SK-N-SH (cell line): ENCODE measurements at regions not wholly inside any gene's neighbourhood (a gene's known extent, or its start where the extent isn't known, plus 50 kb on each side); places are given as distances from the start of the nearest gene placed in this dataset.

Experiments used
- CTCF ChIA-PET: fragments of 300-600, 350-600 bp; formaldehyde crosslinking; extraction: SDS; loops from one replicate; lab custom pipeline; 2021; lab: Yijun Ruan, JAX
- POLR2A ChIA-PET: fragments of 350-600 bp; sonication (Branson Sonifier 250); formaldehyde crosslinking; extraction: SDS; loops from one replicate; lab custom pipeline; 2020; ENCODE audit warnings: antibody characterized with exemption, inconsistent platforms; lab: Yijun Ruan, JAX
- DNase-seq: peaks from one replicate; pipeline ENCODE4 v3.0.0; 2012
- H2AFZ ChIP-seq: fragments of 200-600 bp; sonication (generic); 2 replicates; pipeline ENCODE4 v1.8.1; 2016; ENCODE audit warnings: antibody characterized with exemption, mild to moderate bottlenecking, low read depth
- H3F3A ChIP-seq: fragments of 200-600 bp; sonication (generic); replicated peaks from 2 replicates; pipeline ENCODE3; 2016; ENCODE audit warnings: antibody characterized with exemption, mild to moderate bottlenecking; ENCODE audit not compliant: insufficient read depth
- H3K27ac ChIP-seq, 2 experiments: fragments of 200-500 bp in 1 of 2; fragments of 200-600 bp in 1 of 2; sonication (Bioruptor generic) in 1 of 2; sonication (generic), shearing (Covaris generic) in 1 of 2; 2 replicates each; pipeline versions ENCODE4 v1.5.1 to v1.6.1; 2014 to 2016; ENCODE audit warnings: low read depth in 2 of 2, inconsistent platforms in 1 of 2, low read length in 1 of 2, mild to moderate bottlenecking in 1 of 2, mixed read lengths in 1 of 2
- H3K27me3 ChIP-seq: fragments of 200-600 bp; sonication (generic), shearing (Covaris generic); 2 replicates; pipeline ENCODE4 v1.6.1; 2016; ENCODE audit warnings: mixed run types; ENCODE audit not compliant: insufficient read depth
- H3K36me3 ChIP-seq, 2 experiments: fragments of 200-500 bp in 1 of 2; fragments of 200-600 bp in 1 of 2; sonication (Bioruptor generic) in 1 of 2; sonication (generic) in 1 of 2; replicated peaks in 1 of 2; 2 replicates each; pipeline versions ENCODE3 to v1.5.1; 2014 to 2016; ENCODE audit warnings: low read length in 1 of 2, mild to moderate bottlenecking in 1 of 2; ENCODE audit not compliant: insufficient read depth in 2 of 2, control insufficient read depth in 1 of 2
- H3K4me1 ChIP-seq, 2 experiments: fragments of 200-500 bp in 1 of 2; fragments of 200-600 bp in 1 of 2; sonication (Bioruptor generic) in 1 of 2; sonication (generic), shearing (Covaris generic) in 1 of 2; 2 replicates each; pipeline versions ENCODE4 v1.5.1 to v1.6.1; 2014 to 2016; ENCODE audit warnings: low read depth in 1 of 2, low read length in 1 of 2, mixed run types in 1 of 2; ENCODE audit not compliant: insufficient read depth in 2 of 2, control insufficient read depth in 1 of 2
- H3K4me2 ChIP-seq: fragments of 200-600 bp; sonication (generic), shearing (Covaris generic); 2 replicates; pipeline ENCODE4 v1.6.1; 2017; ENCODE audit warnings: mixed run types
- H3K4me3 ChIP-seq, 2 experiments: fragments of 200-500 bp in 1 of 2; fragments of 200-600 bp in 1 of 2; sonication (Bioruptor generic) in 1 of 2; sonication (generic), shearing (Covaris generic) in 1 of 2; 2 replicates each; pipeline versions ENCODE4 v1.5.1 to v1.8.1; 2014 to 2016; ENCODE audit warnings: low read depth in 2 of 2, inconsistent platforms in 1 of 2, low read length in 1 of 2, mild to moderate bottlenecking in 1 of 2, mixed read lengths in 1 of 2, moderate library complexity in 1 of 2
- H3K79me2 ChIP-seq: fragments of 200-600 bp; sonication (generic); 2 replicates; pipeline ENCODE4 v1.8.1; 2017; ENCODE audit warnings: mild to moderate bottlenecking; ENCODE audit not compliant: insufficient read depth
- H3K9ac ChIP-seq: fragments of 200-600 bp; sonication (generic); 2 replicates; pipeline ENCODE4 v1.6.1; 2017; ENCODE audit warnings: mixed run types
- H3K9me2 ChIP-seq: fragments of 200-600 bp; sonication (generic); 2 replicates; pipeline ENCODE4 v1.6.1; 2017; ENCODE audit warnings: mixed run types
- H3K9me3 ChIP-seq: fragments of 200-600 bp; sonication (generic); 2 replicates; pipeline ENCODE4 v1.6.1; 2017; ENCODE audit warnings: mixed run types, mild to moderate bottlenecking, moderate library complexity
- H4K20me1 ChIP-seq: fragments of 200-600 bp; sonication (generic); 2 replicates; pipeline ENCODE4 v1.6.1; 2017; ENCODE audit warnings: mild to moderate bottlenecking, mixed run types; ENCODE audit not compliant: insufficient read depth
- FOXM1 ChIP-seq: IDR thresholded peaks from 2 replicates; pipeline ENCODE4 v1.4.0; 2012; ENCODE audit warnings: low read depth, mild to moderate bottlenecking
- GATA2 ChIP-seq: sonication (generic); formaldehyde crosslinking; IDR thresholded peaks from 2 replicates; pipeline ENCODE4 v1.5.0; 2020; ENCODE audit warnings: mild to moderate bottlenecking, missing genetic modification reagents
- NFIC ChIP-seq: IDR thresholded peaks from 2 replicates; pipeline ENCODE4 v1.4.0; 2012; ENCODE audit warnings: borderline replicate concordance
- POLR2AphosphoS5 ChIP-seq: IDR thresholded peaks from 2 replicates; pipeline ENCODE4 v1.6.1; 2012; ENCODE audit warnings: low read depth, low read length
- RAD21 ChIP-seq: IDR thresholded peaks from 2 replicates; pipeline ENCODE4 v1.6.1; 2012; ENCODE audit warnings: mild to moderate bottlenecking, low read length
- RCOR1 ChIP-seq: fragments of 150-350 bp; IDR thresholded peaks from 2 replicates; pipeline ENCODE4 v1.6.1; 2017; ENCODE audit warnings: antibody characterized with exemption, low read length
- REST ChIP-seq: IDR thresholded peaks from 2 replicates; pipeline ENCODE4 v1.6.1; 2012; ENCODE audit warnings: mild to moderate bottlenecking, low read depth, low read length, moderate library complexity
- SIN3A ChIP-seq: IDR thresholded peaks from 2 replicates; pipeline ENCODE4 v1.6.1; 2012; ENCODE audit warnings: low read depth, mild to moderate bottlenecking, low read length, moderate library complexity, borderline replicate concordance
- SMC3 ChIP-seq: IDR thresholded peaks from 2 replicates; pipeline ENCODE4 v1.6.1; 2012; ENCODE audit warnings: low read depth, low read length, improper control_type of control experiment
- TAF1 ChIP-seq: IDR thresholded peaks from 2 replicates; pipeline ENCODE4 v1.6.1; 2012; ENCODE audit warnings: low read depth, mild to moderate bottlenecking, low read length, moderate library complexity, borderline replicate concordance
- USF2 ChIP-seq: fragments of 150-350 bp; IDR thresholded peaks from 2 replicates; pipeline ENCODE4 v1.6.1; 2017; ENCODE audit warnings: antibody characterized with exemption, low read length, low read depth, borderline replicate concordance
- YY1 ChIP-seq: IDR thresholded peaks from 2 replicates; pipeline ENCODE4 v1.4.0; 2012; ENCODE audit warnings: low read depth, mild to moderate bottlenecking
- WGBS: methylation state at CpG from one replicate; pipeline ENCODE4 v1.1.6; 2017; ENCODE audit warnings: low lambda C conversion rate; 5-methylcytosine and 5-hydroxymethylcytosine counted together

GRCh38 chr11:101348786-101349185 lies 219.2 kb upstream of the PGR start:
- H3K27me3 ChIP-seq = no peaks in the 10 kb centered on the region
- no peak overlapping the region for H3K4me2 ChIP-seq
- WGBS = 0% methylated on average over 3 of the region's 3 CpGs
- no peaks in the 10 kb centered on the region for H3K79me2 ChIP-seq
- DNase-seq = no peak
- no peaks in the 10 kb centered on the region for H3K9me2 ChIP-seq
- POLR2A ChIA-PET = no interaction called here
- no peak overlapping the region for H3K4me3 ChIP-seq
- H4K20me1 ChIP-seq = no peaks in the 10 kb centered on the region
- TF ChIP-seq SMC3 (no peak), NFIC (no peak)
- no peaks in the 10 kb centered on the region for H3K9me3 ChIP-seq
- H2AFZ ChIP-seq = no peak overlapping the region
- CTCF ChIA-PET = interaction anchor here (1.2 kb wide), 2 partner anchors 9 to 14 kb away, joined by 3 to 4 read pairs; no protein-coding TSS in a partner anchor
- no peak overlapping the region for H3K27ac ChIP-seq
- no peaks in the 10 kb centered on the region for H3K36me3 ChIP-seq
- H3K9ac ChIP-seq = no peak overlapping the region
- H3K4me1 ChIP-seq = no peaks in the 10 kb centered on the region
- no peaks in the 10 kb centered on the region for H3F3A ChIP-seq

GRCh38 chr11:101346591-101346990 lies 217.0 kb upstream of the PGR start:
- no peak for DNase-seq
- Histone ChIP-seq H3K27ac (no peak overlapping the region), H3K4me1 (no peaks in the 10 kb centered on the region), H3K27me3 (no peaks in the 10 kb centered on the region), H3K9me2 (no peaks in the 10 kb centered on the region), H3K4me2 (no peak overlapping the region), H2AFZ (no peak overlapping the region), H3K79me2 (no peaks in the 10 kb centered on the region), H3K9me3 (no peaks in the 10 kb centered on the region), H3K4me3 (no peak overlapping the region), H3F3A (no peaks in the 10 kb centered on the region), H3K9ac (no peak overlapping the region), H3K36me3 (no peaks in the 10 kb centered on the region), H4K20me1 (no peaks in the 10 kb centered on the region)
- WGBS = 3% methylated on average over 4 of the region's 4 CpGs
- TF ChIP-seq TAF1 = no peak
- TF ChIP-seq RCOR1 = no peak
- no peak for TF ChIP-seq SIN3A
- TF ChIP-seq YY1 = no peak
- no peak for TF ChIP-seq USF2
- TF ChIP-seq POLR2AphosphoS5 = no peak
- no peak for TF ChIP-seq SMC3
- no peak for TF ChIP-seq RAD21
- TF ChIP-seq GATA2 = no peak
- no peak for TF ChIP-seq REST
- TF ChIP-seq FOXM1 = no peak
- CTCF ChIA-PET = no interaction called here
- POLR2A ChIA-PET = no interaction called here
